Type B pancreatic cell (in vitro differentiated cells): ENCODE measurements at regions not wholly inside any gene's neighbourhood (a gene's known extent, or its start where the extent isn't known, plus 50 kb on each side); places are given as distances from the start of the nearest gene placed in this dataset.

Experiments used
- DNase-seq: peaks from one replicate; pipeline ENCODE4 v3.0.0; 2021; ENCODE audit warnings: mixed read lengths; ENCODE audit not compliant: unreplicated experiment; ENCODE audit errors: extremely low spot score
- H3K27ac Mint-ChIP-seq: 2 replicates; pipeline ENCODE4 v1.8.0; 2021; ENCODE audit warnings: mild to moderate bottlenecking, mixed read lengths
- H3K27me3 Mint-ChIP-seq: 2 replicates; pipeline ENCODE4 v1.8.0; 2021; ENCODE audit warnings: mixed read lengths
- H3K36me3 Mint-ChIP-seq: 2 replicates; pipeline ENCODE4 v1.8.0; 2021; ENCODE audit warnings: mixed read lengths
- H3K4me1 Mint-ChIP-seq: one replicate; pipeline ENCODE4 v1.8.0; 2021; ENCODE audit warnings: mixed read lengths; ENCODE audit not compliant: unreplicated experiment
- H3K4me3 Mint-ChIP-seq: 2 replicates; pipeline ENCODE4 v1.8.0; 2021; ENCODE audit warnings: mild to moderate bottlenecking, mixed read lengths
- H3K9me3 Mint-ChIP-seq: 2 replicates; pipeline ENCODE4 v1.8.0; 2021; ENCODE audit warnings: mixed read lengths
- CTCF ChIP-seq: fragments of 200-600 bp; sonication (generic); conservative IDR thresholded peaks from 2 replicates; pipeline ENCODE4 v1.5.0; 2021; ENCODE audit warnings: antibody characterized with exemption, mild to moderate bottlenecking

DNA sequence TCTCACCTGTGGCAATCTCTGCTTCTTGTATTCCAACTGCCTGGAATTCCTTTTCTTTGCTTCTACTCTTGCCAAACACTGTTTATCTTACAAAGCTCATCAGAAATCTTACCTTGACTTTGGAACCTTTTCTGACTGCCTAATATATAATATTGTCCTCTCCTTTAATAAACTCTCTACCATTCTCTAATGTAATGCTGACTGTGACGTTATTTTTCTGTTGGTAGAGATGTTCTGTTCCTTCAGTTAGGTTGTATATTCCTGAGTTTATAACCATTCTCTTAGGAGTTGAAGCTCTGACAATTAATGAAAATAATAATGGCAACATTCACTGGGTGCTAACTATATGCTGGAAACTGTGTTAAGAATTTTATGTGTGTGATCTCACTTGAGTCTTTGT is 188.8 kb upstream of the ATP10B start:
- H3K27me3 Mint-ChIP-seq = peaks cover 3% of the 10 kb centered on the region
- no peaks in the 10 kb centered on the region for H3K4me1 Mint-ChIP-seq
- DNase-seq = no peak
- H3K4me3 Mint-ChIP-seq = no peak overlapping the region
- TF ChIP-seq CTCF = no peak
- H3K36me3 Mint-ChIP-seq = no peaks in the 10 kb centered on the region
- no peaks in the 10 kb centered on the region for H3K9me3 Mint-ChIP-seq
- no peak overlapping the region for H3K27ac Mint-ChIP-seq

DNA sequence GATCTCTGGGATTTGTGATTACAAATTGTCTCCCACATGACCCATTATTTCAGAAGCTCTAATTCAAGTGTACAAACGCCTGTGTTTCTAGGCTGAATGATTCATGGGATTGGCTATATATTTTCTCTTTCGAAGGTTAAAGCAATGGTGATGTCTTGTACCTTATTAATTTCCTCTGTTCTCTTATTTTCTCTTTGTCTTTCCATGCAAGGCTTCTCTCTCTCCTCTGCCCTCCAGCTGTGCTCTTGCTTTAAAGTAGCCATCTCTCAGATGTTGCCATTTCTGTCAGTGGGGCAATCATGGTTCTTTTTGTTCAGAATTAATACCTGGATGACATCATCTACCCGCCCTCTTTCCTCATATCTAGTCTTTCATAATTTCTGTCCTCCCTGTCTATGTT is 184.3 kb upstream of the ATP10B start:
- TF ChIP-seq CTCF = no peak
- no peaks in the 10 kb centered on the region for H3K36me3 Mint-ChIP-seq
- H3K27me3 Mint-ChIP-seq = peaks cover 9% of the 10 kb centered on the region
- H3K4me3 Mint-ChIP-seq = no peak overlapping the region
- no peak for DNase-seq
- H3K9me3 Mint-ChIP-seq = no peaks in the 10 kb centered on the region
- H3K4me1 Mint-ChIP-seq = no peaks in the 10 kb centered on the region
- no peak overlapping the region for H3K27ac Mint-ChIP-seq

- no peak for TF ChIP-seq CTCF
- DNase-seq = no peak
- peaks cover 12% of the 10 kb centered on the region for H3K27me3 Mint-ChIP-seq
- H3K4me3 Mint-ChIP-seq = no peak overlapping the region
- H3K27ac Mint-ChIP-seq = no peak overlapping the region
- H3K36me3 Mint-ChIP-seq = no peaks in the 10 kb centered on the region
- no peaks in the 10 kb centered on the region for H3K4me1 Mint-ChIP-seq
- H3K9me3 Mint-ChIP-seq = no peaks in the 10 kb centered on the region
Observed at GRCh38 chr5:161034451-161034850, 182.4 kb upstream of the ATP10B start.

DNA sequence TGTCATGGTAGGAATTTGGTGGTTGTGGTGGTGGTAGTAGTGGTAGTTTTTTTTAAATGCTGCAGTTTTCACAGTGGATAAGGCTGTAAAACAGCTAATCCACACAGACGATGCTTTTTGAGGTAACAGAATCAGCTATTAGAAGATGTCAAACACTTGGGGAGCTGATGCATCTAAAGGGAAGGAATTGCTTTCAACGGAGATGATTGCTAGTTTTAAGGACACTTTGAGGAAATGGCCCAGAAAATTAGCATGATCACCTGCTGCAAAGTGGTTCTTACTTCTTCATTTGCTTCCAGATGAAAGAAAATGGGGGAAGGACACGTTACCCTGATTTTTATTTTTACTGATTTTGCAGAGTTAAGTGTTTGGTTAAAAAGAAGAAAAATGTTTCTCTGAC is 178.2 kb upstream of the ATP10B start:
- Mint-ChIP-seq H3K9me3 (no peaks in the 10 kb centered on the region), H3K4me3 (no peak overlapping the region), H3K27me3 (peaks cover 9% of the 10 kb centered on the region), H3K4me1 (no peaks in the 10 kb centered on the region), H3K36me3 (no peaks in the 10 kb centered on the region), H3K27ac (no peak overlapping the region)
- DNase-seq = no peak
- TF ChIP-seq CTCF = no peak

- H3K4me3 Mint-ChIP-seq = no peak overlapping the region
- TF ChIP-seq CTCF = no peak
- H3K9me3 Mint-ChIP-seq = no peaks in the 10 kb centered on the region
- H3K27ac Mint-ChIP-seq = no peak overlapping the region
- H3K27me3 Mint-ChIP-seq = peaks cover 7% of the 10 kb centered on the region
- H3K36me3 Mint-ChIP-seq = no peaks in the 10 kb centered on the region
- H3K4me1 Mint-ChIP-seq = no peaks in the 10 kb centered on the region
- DNase-seq = no peak
Observed at GRCh38 chr5:161027763-161028162, 175.8 kb upstream of the ATP10B start.

- Mint-ChIP-seq H3K4me1 (no peaks in the 10 kb centered on the region), H3K9me3 (no peaks in the 10 kb centered on the region), H3K27ac (no peak overlapping the region), H3K4me3 (no peak overlapping the region), H3K27me3 (peaks cover 5% of the 10 kb centered on the region), H3K36me3 (no peaks in the 10 kb centered on the region)
- DNase-seq = no peak
- TF ChIP-seq CTCF = no peak
Observed at GRCh38 chr5:161023551-161023950, 171.5 kb upstream of the ATP10B start.
